ENCODE measurements at regions not wholly inside any gene's neighbourhood (a gene's known extent, or its start where the extent isn't known, plus 50 kb on each side); places are given as distances from the start of the nearest gene placed in this dataset.

- ATAC-seq: no peak
- no peaks in the 10 kb centered on the region for H3K9me2 ChIP-seq (replicated peaks; ENCODE audit: low read length)
- H3K4me1 ChIP-seq (ENCODE audit: insufficient read depth, low read length): peaks cover 8% of the 10 kb centered on the region; the same call in 1 of the 2 replicates
- POLR2A ChIA-PET (ENCODE audit: unreplicated experiment): no interaction called here
- H3K9me3 ChIP-seq (ENCODE audit: low read length): no peaks in the 10 kb centered on the region
- no peaks in the 10 kb centered on the region for H3F3A ChIP-seq (ENCODE audit: low read length, unreplicated experiment)
- BruUV-seq (replicated peaks): no TSS peak
- H3K27me3 ChIP-seq (ENCODE audit: low read length): no peaks in the 10 kb centered on the region
- TF ChIP-seq EZH2phosphoT487 (IDR thresholded peaks at IDR 0.05; ENCODE audit: borderline replicate concordance, low read length) (no peak), EZH2 (IDR thresholded peaks at IDR 0.05; ENCODE audit: low read length, unreplicated experiment) (no peak), CTCF (conservative IDR thresholded peaks at IDR 0.05; ENCODE audit: low read depth, low read length) (no peak)
- H2AFZ ChIP-seq (ENCODE audit: low read length): no peak overlapping the region
- H3K36me3 ChIP-seq (ENCODE audit: low read depth, low read length): no peaks in the 10 kb centered on the region
- H3K9ac ChIP-seq (ENCODE audit: low read length): no peak overlapping the region
- no peak overlapping the region for H3K27ac ChIP-seq (ENCODE audit: low read length)
- no peaks in the 10 kb centered on the region for H4K20me1 ChIP-seq (ENCODE audit: low read length)
- CTCF ChIA-PET: no interaction called here
- H3K4me2 ChIP-seq (ENCODE audit: low read length): 0 out of 2 replicates have a peak overlapping the region, but pooled peaks have one; percentile 26
- H3K79me2 ChIP-seq (ENCODE audit: low read length): no peaks in the 10 kb centered on the region
- intact Hi-C loops (cut with micrococcal nuclease): no loop called here
- DNase-seq: peak; percentile 62
- H3K4me3 ChIP-seq (ENCODE audit: low read length): no peak overlapping the region
These were observed 277.8 kb upstream of the CNTNAP5 start for GRCh38 chr2:123747326-123747725.

- no peaks in the 10 kb centered on the region for H3K79me2 ChIP-seq (ENCODE audit: low read length)
- H3K9ac ChIP-seq (ENCODE audit: low read length): no peak overlapping the region
- no peaks in the 10 kb centered on the region for H3F3A ChIP-seq (ENCODE audit: low read length, unreplicated experiment)
- H3K9me2 ChIP-seq (replicated peaks; ENCODE audit: low read length): no peaks in the 10 kb centered on the region
- no TSS peak for BruUV-seq (replicated peaks)
- intact Hi-C loops (cut with micrococcal nuclease): no loop called here
- TF ChIP-seq EZH2 (IDR thresholded peaks at IDR 0.05; ENCODE audit: low read length, unreplicated experiment) (no peak), EZH2phosphoT487 (IDR thresholded peaks at IDR 0.05; ENCODE audit: borderline replicate concordance, low read length) (no peak)
- ATAC-seq: no peak
- ChIA-PET CTCF (no interaction called here), POLR2A (ENCODE audit: unreplicated experiment) (no interaction called here)
- H2AFZ ChIP-seq (ENCODE audit: low read length): no peak overlapping the region
- no peaks in the 10 kb centered on the region for H4K20me1 ChIP-seq (ENCODE audit: low read length)
- no peaks in the 10 kb centered on the region for H3K36me3 ChIP-seq (ENCODE audit: low read depth, low read length)
- DNase-seq: no peak
- H3K27me3 ChIP-seq (ENCODE audit: low read length): no peaks in the 10 kb centered on the region
- H3K4me2 ChIP-seq (ENCODE audit: low read length): no peak overlapping the region
- H3K27ac ChIP-seq (ENCODE audit: low read length): no peak overlapping the region
- no peaks in the 10 kb centered on the region for H3K9me3 ChIP-seq (ENCODE audit: low read length)
- no peak overlapping the region for H3K4me3 ChIP-seq (ENCODE audit: low read length)
- H3K4me1 ChIP-seq (ENCODE audit: insufficient read depth, low read length): no peaks in the 10 kb centered on the region
These were observed 262.9 kb upstream of the CNTNAP5 start for GRCh38 chr2:123762221-123762620.

- DNase-seq (no peak), ATAC-seq (no peak)
- TF ChIP-seq EZH2phosphoT487 (IDR thresholded peaks at IDR 0.05; ENCODE audit: borderline replicate concordance, low read length): no peak
- TF ChIP-seq EZH2 (IDR thresholded peaks at IDR 0.05; ENCODE audit: low read length, unreplicated experiment): no peak
- TF ChIP-seq CTCF (conservative IDR thresholded peaks at IDR 0.05; ENCODE audit: low read depth, low read length): no peak
- ChIA-PET CTCF (no interaction called here), POLR2A (ENCODE audit: unreplicated experiment) (no interaction called here)
- no peaks in the 10 kb centered on the region for H3K9me2 ChIP-seq (replicated peaks; ENCODE audit: low read length)
- no peak overlapping the region for H2AFZ ChIP-seq (ENCODE audit: low read length)
- H3F3A ChIP-seq (ENCODE audit: low read length, unreplicated experiment): no peaks in the 10 kb centered on the region
- no peaks in the 10 kb centered on the region for H3K79me2 ChIP-seq (ENCODE audit: low read length)
- no peaks in the 10 kb centered on the region for H3K27me3 ChIP-seq (ENCODE audit: low read length)
- H3K9ac ChIP-seq (ENCODE audit: low read length): no peak overlapping the region
- H3K4me3 ChIP-seq (ENCODE audit: low read length): no peak overlapping the region
- no peaks in the 10 kb centered on the region for H3K9me3 ChIP-seq (ENCODE audit: low read length)
- no peaks in the 10 kb centered on the region for H4K20me1 ChIP-seq (ENCODE audit: low read length)
- no peaks in the 10 kb centered on the region for H3K36me3 ChIP-seq (ENCODE audit: low read depth, low read length)
- no TSS peak for BruUV-seq (replicated peaks)
- no peak overlapping the region for H3K27ac ChIP-seq (ENCODE audit: low read length)
- H3K4me2 ChIP-seq (ENCODE audit: low read length): no peak overlapping the region
- no peaks in the 10 kb centered on the region for H3K4me1 ChIP-seq (ENCODE audit: insufficient read depth, low read length)
- intact Hi-C loops (cut with micrococcal nuclease): no loop called here
These were observed 256.9 kb upstream of the CNTNAP5 start for GRCh38 chr2:123768233-123768632.

Measured in PC-3 (cell line).